ENCODE measurements at regions not wholly inside any gene's neighbourhood (a gene's known extent, or its start where the extent isn't known, plus 50 kb on each side); places are given as distances from the start of the nearest gene placed in this dataset.

DNA sequence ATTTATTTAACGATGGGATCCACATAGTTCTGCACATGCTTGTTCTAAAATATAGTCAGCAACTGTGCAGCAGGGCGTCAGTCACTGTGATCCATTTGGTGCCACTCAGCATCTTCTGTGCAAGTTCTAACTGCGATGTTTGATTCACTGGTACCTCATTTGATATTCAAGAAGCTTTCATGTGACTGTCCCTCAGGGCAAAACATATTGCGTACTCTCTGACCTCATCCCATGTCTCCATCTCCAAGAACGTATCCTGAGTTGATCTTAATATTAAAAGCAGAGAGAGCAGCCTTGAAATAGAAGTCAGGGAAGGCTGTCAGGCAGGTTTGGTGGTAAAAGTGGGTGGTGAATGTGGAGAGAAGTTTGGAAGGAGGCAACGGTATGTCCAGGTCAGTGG lies 116.5 kb upstream of the ATP10B start:
- no peak overlapping the region for H3K27ac ChIP-seq
- no peak overlapping the region for H3K4me3 ChIP-seq

- no peak overlapping the region for H3K4me3 ChIP-seq
These were observed 114.9 kb upstream of the ATP10B start for GRCh38 chr5:160966921-160967320.

GRCh38 chr5:160961761-160962160 lies 109.8 kb upstream of the ATP10B start:
- no peak overlapping the region for H3K4me3 ChIP-seq
- H3K27ac ChIP-seq = peak overlapping the region in 3 of 21 experiments; percentile 2 to 43 (median 30)

More at GRCh38 chr5:160966921-160967320, 114.9 kb upstream of the ATP10B start:
- no peak overlapping the region for H3K27ac ChIP-seq

- no peak overlapping the region for H3K4me3 ChIP-seq
- peak overlapping the region in 6 of 21 experiments; percentile 20 to 43 (median 27) for H3K27ac ChIP-seq
These were observed 109.0 kb upstream of the ATP10B start for GRCh38 chr5:160961038-160961437.

GRCh38 chr5:160960592-160960991 lies 108.6 kb upstream of the ATP10B start:
- peak overlapping the region in 8 of 21 experiments; percentile 22 to 60 (median 38) for H3K27ac ChIP-seq
- no peak overlapping the region for H3K4me3 ChIP-seq

GRCh38 chr5:160959804-160960203 lies 107.8 kb upstream of the ATP10B start:
- peak overlapping the region in 7 of 21 experiments; percentile 10 to 60 (median 43) for H3K27ac ChIP-seq
- no peak overlapping the region for H3K4me3 ChIP-seq

DNA sequence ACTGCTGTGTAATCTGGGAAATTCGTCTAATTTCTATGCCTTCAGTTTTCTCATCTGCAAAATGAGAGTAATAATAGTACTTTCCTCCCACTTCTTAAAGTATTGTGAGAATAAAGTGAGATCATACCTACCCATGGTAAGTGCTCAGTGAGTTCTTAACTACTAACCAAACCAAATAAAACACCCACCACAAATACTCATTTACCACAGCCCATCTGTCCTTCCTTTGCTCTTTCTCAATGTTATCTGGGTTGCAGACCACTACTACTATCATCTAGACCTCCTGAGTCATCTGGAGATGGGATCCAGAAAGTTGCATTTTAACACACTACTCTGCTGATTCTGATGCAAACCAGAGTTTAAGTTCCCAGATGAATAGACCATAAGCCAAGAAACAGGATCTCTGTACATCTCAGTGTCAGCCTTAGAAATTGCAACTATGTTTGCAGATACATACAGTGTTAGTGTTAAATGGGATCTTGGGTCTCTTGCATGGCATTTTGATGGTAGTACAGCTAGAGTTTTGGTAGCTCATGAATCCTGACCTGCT lies 105.4 kb upstream of the ATP10B start:
- H3K4me3 ChIP-seq = no peak overlapping the region
- no peak overlapping the region for H3K27ac ChIP-seq

- no peak overlapping the region for H3K27ac ChIP-seq
These were observed 104.0 kb upstream of the ATP10B start for GRCh38 chr5:160956051-160956450.

GRCh38 chr5:160950311-160950710 lies 98.3 kb upstream of the ATP10B start:
- H3K27ac ChIP-seq = no peak overlapping the region
- H3K4me3 ChIP-seq = no peak overlapping the region

More at GRCh38 chr5:160956051-160956450, 104.0 kb upstream of the ATP10B start:
- no peak overlapping the region for H3K4me3 ChIP-seq

GRCh38 chr5:160940725-160941124 lies 88.7 kb upstream of the ATP10B start:
- no peak overlapping the region for H3K4me3 ChIP-seq
- no peak overlapping the region for H3K27ac ChIP-seq

DNA sequence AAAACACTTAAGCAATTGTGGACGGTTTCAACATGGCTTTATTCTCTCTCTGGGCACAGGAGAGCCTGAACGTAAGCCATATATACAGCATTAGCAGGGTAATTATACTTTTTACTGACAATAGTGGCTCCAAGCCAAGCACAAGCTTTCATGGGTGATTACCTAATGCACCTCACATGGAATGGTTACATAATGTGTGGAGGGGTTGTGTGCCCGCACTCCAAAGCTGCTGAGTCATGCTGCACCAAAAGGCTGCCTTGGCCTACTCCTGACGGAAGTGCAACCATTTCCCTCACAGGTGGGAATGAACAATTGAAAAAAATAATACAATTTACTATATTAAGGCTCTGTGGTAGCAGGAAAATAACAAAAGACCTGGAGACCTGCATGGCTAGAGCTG lies 86.5 kb upstream of the ATP10B start:
- H3K27ac ChIP-seq = peak overlapping the region in 13 of 21 experiments; percentile 18 to 74 (median 55)

DNA sequence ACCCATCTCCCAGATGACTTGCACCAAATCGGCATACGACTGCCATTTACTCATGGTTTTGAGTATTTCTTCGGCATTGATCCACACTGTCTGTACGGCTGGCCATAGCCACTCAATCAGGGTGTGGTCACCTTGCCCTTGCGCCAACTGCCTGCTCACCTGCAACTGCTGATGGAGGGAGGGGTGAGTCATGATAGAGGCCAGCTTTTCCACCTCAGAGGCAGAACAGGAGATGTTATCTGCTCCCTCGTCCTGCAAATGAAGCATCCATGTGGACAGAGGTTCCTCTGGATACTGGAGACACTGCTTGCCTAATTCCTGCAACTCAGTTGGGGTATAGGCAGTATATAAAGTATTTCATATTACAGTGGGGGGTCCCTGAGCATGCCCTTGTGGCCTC lies 85.6 kb upstream of the ATP10B start:
- Histone ChIP-seq H3K27ac (peak overlapping the region in 3 of 21 experiments; percentile 55 to 64 (median 62)), H3K4me3 (no peak overlapping the region)

More for the DNA sequence above, 86.5 kb upstream of the ATP10B start:
- H3K4me3 ChIP-seq = no peak overlapping the region

DNA sequence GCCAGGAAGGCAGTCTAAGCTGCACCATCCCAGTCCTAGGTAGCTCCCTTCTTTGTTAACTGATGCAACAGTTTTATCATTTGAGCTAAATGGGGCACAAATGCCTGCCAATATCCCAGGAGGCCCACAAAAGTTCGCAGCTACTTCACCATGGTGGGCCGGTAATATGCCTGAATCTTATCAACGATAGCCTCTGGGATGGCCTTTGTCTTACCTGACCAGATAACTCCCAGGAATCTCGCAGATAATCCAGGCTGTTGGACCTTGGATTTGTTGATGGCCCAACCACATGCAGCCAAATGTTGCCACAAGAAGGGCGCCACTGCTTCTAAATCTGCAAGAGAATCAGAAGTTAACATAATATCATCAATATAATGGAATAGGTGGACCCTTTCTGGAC lies 83.8 kb upstream of the ATP10B start:
- no peak overlapping the region for H3K27ac ChIP-seq
- H3K4me3 ChIP-seq = no peak overlapping the region

DNA sequence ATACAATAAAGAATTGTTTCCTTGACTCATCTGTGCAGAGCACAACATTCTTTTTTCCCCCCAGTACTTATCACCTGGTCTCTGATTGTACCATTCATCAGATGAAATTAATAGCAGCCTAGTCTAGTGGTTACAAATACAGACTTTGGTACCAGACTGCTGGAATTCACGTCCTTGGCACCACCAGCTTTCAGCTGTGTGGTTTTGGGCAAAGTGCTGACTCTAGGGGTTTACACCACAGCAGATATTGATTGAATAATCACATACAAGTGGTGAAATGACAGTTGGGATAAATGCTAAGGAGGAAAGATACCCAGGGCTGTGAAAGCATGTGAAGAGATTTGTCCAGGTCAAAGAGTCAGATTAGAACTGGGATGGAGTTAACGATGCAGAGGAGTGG lies 79.3 kb upstream of the ATP10B start:
- H3K27ac ChIP-seq = no peak overlapping the region
- H3K4me3 ChIP-seq = no peak overlapping the region

DNA sequence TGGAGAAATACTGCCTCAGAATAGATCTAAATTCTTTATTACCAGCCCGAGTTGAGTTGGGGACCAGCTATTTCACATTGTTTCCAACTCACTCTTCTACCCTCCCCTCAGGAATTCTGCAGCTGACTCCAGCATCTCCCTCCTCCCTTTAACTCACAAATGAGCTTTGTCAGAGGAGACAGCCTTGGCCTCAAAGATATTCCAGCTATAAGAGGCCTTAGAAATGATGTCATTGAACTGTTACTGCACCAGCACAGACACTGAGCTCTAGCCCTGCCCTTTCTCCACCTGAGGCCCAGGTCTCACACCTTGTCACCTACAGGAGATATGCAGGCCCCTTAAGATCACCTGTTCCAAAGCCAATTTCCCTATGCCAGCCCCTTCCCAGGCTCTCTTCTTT lies 78.4 kb upstream of the ATP10B start:
- H3K27ac ChIP-seq = no peak overlapping the region
- H3K4me3 ChIP-seq = no peak overlapping the region

DNA sequence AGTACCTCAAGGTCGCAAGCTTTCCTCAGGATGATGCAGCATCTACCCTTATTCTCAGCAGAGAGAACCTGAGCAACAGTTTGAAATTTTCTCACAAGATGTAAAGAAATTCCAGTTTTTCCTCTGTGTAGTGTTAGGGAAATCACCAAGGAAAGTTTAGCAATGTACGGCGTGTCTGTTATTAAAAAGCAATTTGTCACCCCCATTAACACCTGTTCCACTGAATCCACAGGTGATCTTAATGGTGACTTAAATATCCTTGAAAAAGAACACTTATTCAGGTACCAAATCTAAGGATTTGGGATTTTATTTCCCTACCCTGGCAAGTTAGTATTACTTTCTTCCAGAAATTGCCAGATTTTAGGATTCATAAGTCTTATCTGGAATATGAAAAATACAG lies 77.9 kb upstream of the ATP10B start:
- Histone ChIP-seq H3K4me3 (no peak overlapping the region), H3K27ac (no peak overlapping the region)

DNA sequence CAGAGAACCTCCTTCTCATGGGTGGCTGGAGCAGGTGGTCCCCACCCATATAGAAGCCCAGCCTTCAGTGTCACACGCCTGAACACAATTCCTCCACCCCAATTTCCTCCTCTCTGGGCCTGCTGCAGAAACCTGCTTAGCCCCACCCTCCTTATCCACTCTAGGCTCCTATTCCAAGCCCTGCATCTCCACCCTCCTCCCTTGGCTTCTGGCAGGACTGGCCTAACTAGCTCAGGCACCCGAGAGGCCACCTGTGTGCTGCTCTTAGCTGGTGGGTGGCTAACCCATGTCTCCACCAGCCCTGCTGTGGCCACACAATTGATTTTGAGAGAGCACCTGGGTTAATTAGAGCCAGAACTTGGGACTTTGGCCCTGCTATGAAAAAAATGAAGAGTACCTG lies 77.3 kb upstream of the ATP10B start:
- Histone ChIP-seq H3K27ac (peak overlapping the region in 3 of 21 experiments; percentile 18 to 60 (median 34)), H3K4me3 (peak overlapping the region in 2 of 7 experiments; percentile 12 to 13)

DNA sequence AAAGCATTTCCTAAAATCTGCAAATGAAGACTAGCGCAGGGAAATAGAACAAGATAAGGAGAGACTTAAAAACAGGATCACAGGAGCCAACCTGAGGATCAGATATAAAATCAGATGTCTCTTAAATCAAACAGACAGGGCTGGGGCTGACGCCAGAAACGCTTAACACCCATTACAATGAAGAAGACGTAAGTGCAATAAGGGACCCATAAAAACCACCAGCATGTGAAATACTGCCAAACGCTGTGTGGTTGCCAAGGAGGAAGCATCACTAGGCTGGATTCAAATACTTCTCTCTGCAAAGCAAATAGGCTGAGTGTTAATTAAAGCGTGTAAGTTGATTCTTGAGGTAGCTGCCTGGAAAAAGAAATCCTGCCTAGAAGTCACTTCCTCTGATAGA lies 74.4 kb upstream of the ATP10B start:
- no peak overlapping the region for H3K27ac ChIP-seq

DNA sequence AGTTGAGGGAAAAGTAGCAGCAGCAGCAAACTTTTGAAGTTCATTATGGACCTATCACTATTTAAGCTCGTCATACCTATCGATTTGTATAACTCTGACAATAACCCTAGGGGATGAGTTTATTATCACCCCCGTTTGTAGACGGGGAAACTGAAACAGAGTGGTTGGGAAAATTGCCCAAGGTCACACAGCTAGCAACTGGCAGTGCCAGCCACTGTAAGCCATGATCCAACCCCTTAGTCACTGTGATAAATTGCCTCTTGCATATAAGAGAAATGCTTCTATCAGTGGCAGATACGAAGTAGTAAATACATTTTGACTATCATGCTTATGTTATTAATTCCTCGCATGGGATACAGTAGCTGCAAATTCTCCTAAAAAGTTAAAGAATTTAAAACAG lies 73.3 kb upstream of the ATP10B start:
- H3K27ac ChIP-seq = no peak overlapping the region
- H3K4me3 ChIP-seq = no peak overlapping the region

More for the DNA sequence above, 74.4 kb upstream of the ATP10B start:
- H3K4me3 ChIP-seq = no peak overlapping the region

DNA sequence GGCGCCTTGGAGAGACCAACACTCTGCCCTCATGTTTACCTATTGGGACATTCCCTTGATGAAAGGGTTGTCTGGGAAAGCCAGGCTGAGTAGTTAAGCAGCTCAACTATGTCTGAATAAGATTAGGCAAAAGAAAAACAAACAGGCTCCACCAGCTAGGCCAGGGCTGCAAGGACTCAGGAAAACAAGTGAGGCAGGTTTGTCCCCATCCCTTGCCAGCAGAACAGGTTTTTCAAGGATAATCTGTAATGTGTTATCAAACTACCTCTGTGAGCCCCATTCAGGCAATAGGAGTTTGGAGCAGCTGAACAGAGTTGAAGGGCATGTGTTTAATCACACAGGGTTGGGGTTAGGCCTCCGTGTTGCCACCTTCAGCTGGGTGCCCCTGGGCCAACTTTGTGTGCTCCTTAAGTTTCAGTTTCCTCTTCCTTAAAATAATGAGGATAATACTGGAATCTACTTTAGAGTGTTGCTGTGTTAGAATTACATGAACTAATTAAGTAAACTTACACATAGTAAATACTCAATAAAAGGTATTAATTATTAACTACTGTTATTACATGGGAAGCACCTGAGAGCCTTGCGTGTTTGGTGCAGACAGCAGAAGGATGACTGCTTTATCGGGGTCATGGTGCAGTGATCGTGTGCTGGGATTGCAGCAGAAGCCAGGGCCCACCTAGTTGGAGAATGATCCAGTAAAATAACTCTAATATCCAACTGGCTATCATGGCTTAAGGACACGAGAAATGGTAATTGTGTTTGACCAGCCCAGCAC lies 72.1 kb upstream of the ATP10B start:
- H3K27ac ChIP-seq = peak overlapping the region in 6 of 21 experiments; percentile 0 to 63 (median 50)
- H3K4me3 ChIP-seq = no peak overlapping the region

- H3K27ac ChIP-seq = peak overlapping the region in 1 of 21 experiments; percentile 2
- no peak overlapping the region for H3K4me3 ChIP-seq
These were observed 71.4 kb upstream of the ATP10B start for GRCh38 chr5:160923411-160923810.

Measured in skin epidermis (tissue), 12 donors.